SU-DHL-6 (cell line): ENCODE measurements at regions not wholly inside any gene's neighbourhood (a gene's known extent, or its start where the extent isn't known, plus 50 kb on each side); places are given as distances from the start of the nearest gene placed in this dataset.

Experiments
- CTCF ChIP-seq: fragments of 200-600 bp; sonication (generic); IDR thresholded peaks from one replicate; pipeline ENCODE4 v1.5.1; 2017; ENCODE audit warnings: antibody characterized with exemption, mild to moderate bottlenecking, low read length, moderate library complexity; ENCODE audit not compliant: insufficient read depth, poor library complexity, severe bottlenecking
- EZH2phosphoT487 ChIP-seq: fragments of 200-600 bp; sonication (generic), shearing (Covaris generic); conservative IDR thresholded peaks from 2 replicates; pipeline ENCODE4 v1.6.1; 2018; ENCODE audit warnings: mild to moderate bottlenecking, antibody characterized with exemption, low read length, moderate library complexity, mixed read lengths

GRCh38 chr11:15851051-15851498, 505.3 kb downstream of the SOX6 start:
- TF ChIP-seq CTCF (no peak), EZH2phosphoT487 (no peak)
